NCI-H524 (cell line): ENCODE measurements at regions not wholly inside any gene's neighbourhood (a gene's known extent, or its start where the extent isn't known, plus 50 kb on each side); places are given as distances from the start of the nearest gene placed in this dataset.
"Not testable (repeated sequence)": the region's sequence is repeated elsewhere in the genome, so short reads cannot be mapped to it uniquely, and the experiment has no call there.

ENCODE experiments used
- DNase-seq, 2 experiments: peaks; one replicate each; lab custom pipeline; 2025; lab: John Stamatoyannopoulos, UW

DNA sequence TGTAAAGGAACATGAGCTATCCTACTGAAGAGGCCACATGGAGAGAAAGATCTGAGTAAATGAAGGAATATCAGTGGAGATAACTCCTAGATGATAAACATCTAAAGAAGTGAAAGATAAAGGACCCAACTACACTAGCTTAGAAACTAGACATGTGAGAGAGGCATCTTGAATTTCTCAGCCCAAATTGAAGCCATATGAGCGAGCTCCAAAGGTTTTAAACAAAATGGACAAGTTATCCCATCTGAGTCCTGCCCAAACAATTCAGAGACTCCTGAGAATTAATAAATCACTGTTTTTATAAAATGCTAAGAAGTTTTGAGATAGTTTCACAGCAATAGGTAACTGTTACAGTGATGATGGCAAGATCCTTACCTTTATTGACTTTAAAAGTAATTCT, 438.9 kb downstream of the NAV3 start:
- no peak for DNase-seq

- no peak for DNase-seq
Measured at GRCh38 chr12:78271546-78271945, 440.9 kb downstream of the NAV3 start.

GRCh38 chr12:78275886-78276285, 445.2 kb downstream of the NAV3 start:
- DNase-seq, result no peak

DNA sequence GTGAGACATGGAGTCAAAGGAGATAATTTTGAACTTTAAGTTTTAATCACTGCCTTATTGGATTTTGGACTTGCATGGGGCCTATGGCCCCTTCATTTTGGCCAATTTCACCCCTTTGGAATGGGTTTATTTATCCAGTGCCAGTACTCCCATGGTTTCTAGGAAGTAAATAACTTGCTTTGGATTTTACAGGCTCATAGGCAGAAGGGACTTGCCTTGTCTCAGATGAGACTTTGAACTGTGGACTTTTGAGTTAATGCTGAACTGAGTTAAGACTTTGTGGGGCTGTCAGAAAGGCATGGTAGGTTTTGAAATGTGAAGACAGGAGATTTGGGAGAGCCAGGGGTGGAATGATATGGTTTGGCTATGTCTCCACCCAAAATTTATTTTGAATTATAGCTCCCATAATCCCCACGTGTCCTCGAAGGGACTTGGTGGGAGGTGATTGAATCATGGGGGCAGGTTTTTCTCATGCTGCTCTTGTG, 448.1 kb downstream of the NAV3 start:
- no peak for DNase-seq

DNA sequence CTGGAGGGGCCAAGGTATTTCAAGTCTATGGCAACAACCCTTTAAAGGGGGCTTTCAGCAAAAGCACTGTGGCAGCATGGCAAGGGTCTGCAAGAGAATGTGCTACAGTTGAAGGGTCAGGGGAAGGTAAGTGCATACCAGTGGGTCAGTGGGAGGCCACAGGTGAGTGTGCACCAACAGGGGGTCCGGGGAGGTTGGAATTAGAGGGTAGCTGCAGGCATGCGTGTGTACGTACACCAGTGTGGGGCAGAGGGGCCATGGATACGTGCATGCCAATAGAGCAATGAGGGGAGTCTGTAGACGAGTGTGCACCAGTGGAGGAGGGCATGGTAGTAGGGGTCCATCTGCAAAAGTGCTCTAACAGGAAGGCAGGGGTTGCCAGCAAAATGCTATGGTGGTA, 448.9 kb downstream of the NAV3 start:
- no peak for DNase-seq

- not testable (repeated sequence) for DNase-seq
Measured at GRCh38 chr12:78281102-78281501, 450.4 kb downstream of the NAV3 start.

DNA sequence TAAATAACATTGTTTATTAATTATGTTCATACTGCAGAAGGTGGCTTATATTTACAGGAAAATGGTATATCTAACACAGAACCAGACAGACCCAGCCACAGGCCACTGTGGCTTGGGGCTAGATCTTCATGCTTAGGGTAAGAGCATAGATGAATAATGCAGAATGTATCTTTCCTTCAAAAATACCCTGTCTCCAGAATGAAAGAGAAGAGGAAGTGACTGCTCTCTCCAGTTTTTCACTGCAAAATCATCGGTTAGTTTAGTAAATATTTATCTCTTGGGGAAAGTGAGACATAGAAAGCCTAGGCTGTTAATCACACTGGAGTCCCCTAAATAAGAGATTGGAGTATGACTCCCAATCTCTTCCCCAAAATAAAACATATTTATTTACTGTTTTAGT, 453.7 kb downstream of the NAV3 start:
- no peak for DNase-seq

DNA sequence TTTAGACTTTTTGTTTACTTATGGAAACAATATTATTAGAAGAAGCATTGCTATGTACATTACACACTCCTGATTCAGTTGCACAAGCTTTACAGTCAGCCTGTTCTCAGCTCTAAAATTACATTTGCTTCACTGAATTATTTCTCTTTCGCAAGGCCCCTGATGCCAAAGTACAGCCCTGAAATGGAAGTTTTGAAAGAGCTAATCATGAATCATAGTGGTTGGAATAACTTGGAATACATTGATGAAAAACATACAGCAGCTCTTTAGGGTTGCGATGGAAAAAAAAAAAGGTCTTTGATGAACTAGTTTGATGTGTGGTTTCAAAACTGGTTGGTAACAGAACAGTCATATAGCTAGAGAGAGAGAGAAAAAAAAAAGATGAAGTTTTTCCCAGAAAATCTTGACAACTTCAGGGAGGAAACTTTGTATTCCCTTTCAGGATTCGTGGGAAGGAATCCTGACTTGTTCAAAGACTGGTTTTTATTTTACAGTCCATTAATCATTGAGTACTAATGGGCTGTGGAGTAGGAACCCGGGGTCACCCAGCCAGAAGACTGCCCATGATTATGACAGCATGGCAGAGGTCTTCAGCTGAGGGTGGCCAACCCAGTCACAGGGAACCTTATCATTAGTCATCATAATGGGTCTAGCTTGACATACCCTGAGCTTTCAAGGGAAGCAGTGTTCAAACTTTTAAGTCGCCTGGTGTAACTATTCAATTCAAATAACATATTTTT, 460.1 kb downstream of the NAV3 start:
- DNase-seq, result no peak

DNA sequence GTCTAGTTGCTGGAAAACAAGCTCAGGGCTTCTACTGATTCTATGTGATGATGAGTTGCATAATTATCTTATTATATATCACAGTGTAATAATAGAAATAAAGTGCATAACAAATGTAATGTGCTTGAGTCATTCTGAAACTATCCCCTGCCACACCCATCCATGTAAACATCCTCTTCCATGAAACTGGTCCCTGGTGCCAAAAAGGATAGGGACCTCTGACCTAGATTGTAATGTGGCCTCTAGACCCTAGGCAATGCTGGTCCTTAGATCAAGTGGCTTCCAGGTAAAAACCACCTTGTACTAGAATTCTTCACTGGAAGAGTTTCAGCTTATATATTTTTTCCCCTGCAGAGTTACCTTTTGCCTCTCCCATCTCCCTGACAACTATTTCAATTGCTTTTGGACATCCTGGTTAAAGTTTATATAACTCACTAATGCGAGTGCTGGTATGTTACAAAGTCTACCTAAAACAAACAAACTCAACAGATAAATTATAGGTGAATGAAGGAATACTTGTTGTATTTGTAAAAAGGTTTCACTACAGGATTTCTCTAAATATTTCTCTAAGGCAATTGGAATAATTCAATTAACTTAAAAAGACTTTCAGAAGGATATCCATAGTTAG, 462.5 kb downstream of the NAV3 start:
- no peak for DNase-seq

DNA sequence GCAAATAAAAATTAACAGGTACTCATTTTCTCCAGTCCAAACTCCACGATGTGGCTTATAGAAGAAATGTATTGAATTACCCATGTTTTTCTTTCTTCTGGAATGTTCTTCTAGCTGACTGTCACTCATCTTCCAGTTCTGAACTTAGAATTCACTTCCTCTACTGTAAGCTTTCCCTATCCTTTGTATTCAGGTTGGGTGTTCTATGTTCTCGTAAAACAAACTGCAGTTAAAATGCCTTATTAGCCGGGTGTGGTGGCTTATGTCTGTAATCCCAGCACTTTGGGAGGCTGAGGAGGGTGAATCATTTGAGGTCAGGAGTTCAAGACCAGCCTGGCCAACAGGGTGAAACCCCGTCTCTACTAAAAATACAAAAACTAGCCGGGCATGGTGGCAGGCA, 470.6 kb downstream of the NAV3 start:
- DNase-seq, result not testable (repeated sequence)

GRCh38 chr12:78305808-78306207, 475.1 kb downstream of the NAV3 start:
- DNase-seq, result no peak

- no peak for DNase-seq
Measured at GRCh38 chr12:78306236-78306635, 475.5 kb downstream of the NAV3 start.

DNA sequence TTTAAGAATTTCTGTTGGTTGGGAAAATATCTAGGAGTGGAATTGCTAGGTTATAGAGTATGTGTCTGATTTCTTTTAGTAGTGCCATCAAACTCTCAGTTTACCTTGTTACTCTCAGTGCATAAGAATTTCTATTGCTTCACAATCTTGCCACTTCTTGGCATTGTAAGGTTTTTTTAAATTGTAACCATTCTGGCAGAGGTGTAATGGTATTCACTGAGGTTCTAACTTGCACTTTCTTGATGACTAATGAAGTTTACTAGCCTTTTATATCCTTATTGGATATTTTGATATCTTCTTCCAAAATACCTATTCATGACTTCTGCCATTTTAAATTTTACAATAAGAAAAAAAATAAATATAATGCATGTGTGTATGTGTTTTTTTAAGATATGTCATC, 478.0 kb downstream of the NAV3 start:
- no peak for DNase-seq

- DNase-seq, result no peak
Measured at GRCh38 chr12:78315028-78315427, 484.3 kb downstream of the NAV3 start.

DNA sequence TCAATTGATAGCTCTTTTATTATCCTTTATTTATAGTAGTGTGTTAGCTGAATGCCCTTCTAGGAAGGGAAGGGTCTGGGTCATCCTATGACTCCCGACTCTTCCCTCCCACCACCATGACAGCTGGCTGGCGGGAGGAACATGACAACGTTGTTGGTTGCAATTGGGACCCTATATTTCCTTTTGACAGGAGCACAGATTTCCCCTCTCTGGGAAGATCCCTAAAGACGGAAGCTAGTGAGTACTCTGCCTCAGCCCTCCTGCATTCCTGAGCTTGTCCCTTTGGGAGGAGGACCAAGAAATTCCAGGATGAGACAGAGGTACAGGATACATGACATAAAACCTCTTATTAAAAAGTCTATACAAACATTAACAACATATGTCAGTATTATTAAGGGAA, 485.4 kb downstream of the NAV3 start:
- no peak for DNase-seq

GRCh38 chr12:78316631-78317468, 486.2 kb downstream of the NAV3 start:
- DNase-seq, result no peak

DNA sequence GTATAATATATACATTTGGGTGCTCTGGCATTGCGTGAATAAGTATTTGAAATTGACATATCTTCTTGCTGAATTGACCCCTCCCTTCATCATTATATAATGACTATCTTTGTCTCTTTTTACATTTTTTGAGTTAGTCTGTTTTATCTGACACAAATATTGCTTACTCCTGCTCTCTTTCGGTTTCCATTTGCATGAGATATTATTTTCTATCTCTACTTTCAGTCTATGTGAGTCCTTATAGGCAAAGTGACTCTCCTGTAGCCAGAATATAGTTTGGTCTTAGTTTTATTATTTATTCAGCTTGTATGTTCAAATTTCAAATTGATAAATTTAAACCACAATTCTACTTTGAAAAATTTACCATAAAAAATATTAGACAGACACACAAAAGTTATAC, 491.0 kb downstream of the NAV3 start:
- no peak for DNase-seq

DNA sequence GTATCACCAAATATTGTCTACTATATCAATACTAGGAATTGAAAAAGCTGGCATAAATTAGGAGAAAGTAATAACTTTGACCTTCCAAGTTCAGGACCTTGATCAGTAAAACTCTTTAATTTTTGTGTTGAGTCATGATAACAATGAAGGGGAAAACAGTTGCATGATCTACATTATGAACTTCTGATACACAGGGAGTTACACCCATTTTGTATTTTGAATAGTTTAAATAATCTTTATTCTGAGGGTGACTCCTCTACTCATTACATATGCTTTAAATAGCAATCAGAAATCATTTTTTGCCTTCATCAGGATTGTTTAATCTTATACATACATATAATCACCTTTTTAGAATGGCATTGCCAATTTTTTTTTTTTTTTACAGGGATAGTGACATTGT, 492.5 kb downstream of the NAV3 start:
- no peak for DNase-seq

GRCh38 chr12:78324234-78324633, 493.5 kb downstream of the NAV3 start:
- DNase-seq, result no peak

DNA sequence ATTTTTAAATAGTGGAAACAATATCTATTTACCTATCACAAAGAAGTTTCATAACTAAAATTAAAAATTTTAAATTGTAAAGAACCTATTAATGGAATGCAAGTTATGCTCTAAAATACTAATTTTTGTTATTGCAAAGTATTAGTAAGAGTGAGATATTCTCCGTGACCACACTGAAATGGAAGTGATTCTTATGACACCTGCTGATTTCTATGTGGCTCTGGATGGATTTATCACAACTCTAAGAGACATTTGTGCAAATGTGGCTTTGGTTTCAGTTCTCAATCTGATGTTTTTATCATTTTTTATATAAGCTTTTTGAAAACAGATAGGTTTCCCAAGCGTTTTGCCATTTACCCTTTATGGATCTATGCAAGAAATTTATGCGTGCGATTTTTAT, 497.8 kb downstream of the NAV3 start:
- DNase-seq, result no peak

- no peak for DNase-seq
Measured at GRCh38 chr12:78330131-78330530, 499.4 kb downstream of the NAV3 start.

DNA sequence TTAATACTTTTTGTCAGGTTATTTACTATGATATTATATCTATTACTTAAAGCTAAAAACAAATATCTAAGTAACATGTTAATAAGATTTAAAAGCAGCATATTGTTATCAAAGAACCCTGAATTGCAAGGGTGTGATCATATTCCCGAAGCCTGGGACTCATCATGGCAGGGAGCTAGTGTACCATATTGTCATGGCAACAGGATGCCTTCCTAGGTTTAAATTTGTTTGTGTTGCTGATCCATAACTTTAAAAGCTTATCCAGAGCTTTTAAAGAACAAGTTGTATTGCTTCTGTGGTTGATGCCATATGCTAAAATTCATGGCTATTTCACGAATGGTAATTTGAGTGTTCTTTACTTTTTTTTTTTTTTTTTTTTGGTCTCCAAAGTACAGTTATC, 500.5 kb downstream of the NAV3 start:
- no peak for DNase-seq

GRCh38 chr12:78331753-78332152, 501.1 kb downstream of the NAV3 start:
- DNase-seq, result no peak
